ENCODE measurements at regions not wholly inside any gene's neighbourhood (a gene's known extent, or its start where the extent isn't known, plus 50 kb on each side); places are given as distances from the start of the nearest gene placed in this dataset.

DNA sequence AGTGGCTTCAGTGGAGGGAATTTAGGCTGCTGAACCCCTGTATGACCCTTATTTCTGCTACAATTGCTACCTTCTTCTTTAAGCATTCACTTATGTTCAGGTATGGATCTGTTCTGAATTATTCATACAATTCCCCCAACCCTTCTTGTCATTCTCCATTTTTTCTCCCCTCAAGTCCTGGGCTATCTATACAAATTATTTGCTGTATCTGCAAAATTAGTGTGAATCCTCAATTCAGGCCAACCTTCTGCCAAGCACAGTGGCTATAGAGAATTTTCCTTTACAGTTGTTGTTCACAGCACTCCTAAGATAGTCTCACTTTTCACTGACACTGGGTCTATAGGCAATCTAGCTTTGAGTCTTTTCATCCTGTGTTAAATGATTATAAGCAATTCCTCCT is 119.2 kb upstream of the CNTN1 start:
- no peak overlapping the region for H3K27ac ChIP-seq
- H3K27me3 ChIP-seq, result no peaks in the 10 kb centered on the region
- no peak overlapping the region for H3K4me3 ChIP-seq
- H3K36me3 ChIP-seq, result no peaks in the 10 kb centered on the region
- intact Hi-C loops (cut with DNase I), result no loop called here
- TF ChIP-seq, protein P1, sequence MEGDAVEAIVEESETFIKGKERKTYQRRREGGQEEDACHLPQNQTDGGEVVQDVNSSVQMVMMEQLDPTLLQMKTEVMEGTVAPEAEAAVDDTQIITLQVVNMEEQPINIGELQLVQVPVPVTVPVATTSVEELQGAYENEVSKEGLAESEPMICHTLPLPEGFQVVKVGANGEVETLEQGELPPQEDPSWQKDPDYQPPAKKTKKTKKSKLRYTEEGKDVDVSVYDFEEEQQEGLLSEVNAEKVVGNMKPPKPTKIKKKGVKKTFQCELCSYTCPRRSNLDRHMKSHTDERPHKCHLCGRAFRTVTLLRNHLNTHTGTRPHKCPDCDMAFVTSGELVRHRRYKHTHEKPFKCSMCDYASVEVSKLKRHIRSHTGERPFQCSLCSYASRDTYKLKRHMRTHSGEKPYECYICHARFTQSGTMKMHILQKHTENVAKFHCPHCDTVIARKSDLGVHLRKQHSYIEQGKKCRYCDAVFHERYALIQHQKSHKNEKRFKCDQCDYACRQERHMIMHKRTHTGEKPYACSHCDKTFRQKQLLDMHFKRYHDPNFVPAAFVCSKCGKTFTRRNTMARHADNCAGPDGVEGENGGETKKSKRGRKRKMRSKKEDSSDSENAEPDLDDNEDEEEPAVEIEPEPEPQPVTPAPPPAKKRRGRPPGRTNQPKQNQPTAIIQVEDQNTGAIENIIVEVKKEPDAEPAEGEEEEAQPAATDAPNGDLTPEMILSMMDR (IDR thresholded peaks at IDR 0.05), result no peak
- H3K4me1 ChIP-seq, result no peaks in the 10 kb centered on the region
- ATAC-seq, result no peak
- DNase-seq, result no peak
- no peaks in the 10 kb centered on the region for H3K9me3 ChIP-seq

DNA sequence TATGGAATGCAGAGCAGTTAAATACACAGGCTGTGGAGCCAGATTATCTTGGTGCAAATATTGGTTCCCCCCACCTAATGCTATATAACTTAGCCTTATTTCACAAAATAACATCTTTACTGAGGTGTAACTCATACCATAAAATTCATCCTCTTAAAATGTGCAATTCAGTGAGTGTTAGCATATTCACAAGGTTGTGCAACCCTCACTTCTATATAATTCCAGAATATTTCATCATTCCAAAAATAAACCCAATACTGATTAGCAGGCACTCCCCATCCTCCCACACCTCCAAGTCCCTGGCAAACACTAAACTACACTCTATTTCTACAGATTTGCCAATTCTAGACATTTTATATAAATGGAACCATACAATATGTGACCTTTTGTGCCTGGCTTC is 116.3 kb upstream of the CNTN1 start:
- TF ChIP-seq, protein P1 (IDR thresholded peaks at IDR 0.05), result no peak
- intact Hi-C loops (cut with DNase I), result no loop called here
- no peaks in the 10 kb centered on the region for H3K4me1 ChIP-seq
- H3K27me3 ChIP-seq, result no peaks in the 10 kb centered on the region
- H3K27ac ChIP-seq, result no peak overlapping the region
- peaks cover 0 to 15% of the 10 kb centered on the region in 2 donors for H3K9me3 ChIP-seq
- H3K4me3 ChIP-seq, result no peak overlapping the region
- no peak for DNase-seq
- no peak for ATAC-seq
- H3K36me3 ChIP-seq, result no peaks in the 10 kb centered on the region

DNA sequence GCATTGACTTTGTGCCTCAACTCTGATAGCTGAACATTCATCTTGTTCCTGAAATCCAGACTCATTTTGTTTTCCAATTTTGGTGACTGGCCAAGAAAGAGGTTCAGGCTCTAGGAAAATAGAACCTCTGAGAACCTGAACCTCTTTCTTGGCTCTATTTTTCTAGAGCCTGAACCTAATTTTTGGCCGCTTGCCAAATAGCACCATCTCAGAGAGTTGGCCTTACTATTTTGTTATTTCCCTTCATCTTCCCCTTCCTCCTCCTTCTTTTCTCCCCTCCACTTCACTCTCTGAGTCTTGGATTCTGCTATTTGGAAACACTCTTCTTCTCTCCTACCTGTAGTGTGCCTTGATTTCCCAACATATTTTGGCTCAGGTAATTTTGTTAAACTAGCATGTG is 114.4 kb upstream of the CNTN1 start:
- TF ChIP-seq, protein P1 (IDR thresholded peaks at IDR 0.05), result no peak
- no peak for DNase-seq
- no peak overlapping the region for H3K27ac ChIP-seq
- H3K36me3 ChIP-seq, result no peaks in the 10 kb centered on the region
- H3K4me1 ChIP-seq, result no peaks in the 10 kb centered on the region
- H3K4me3 ChIP-seq, result no peak overlapping the region
- no peaks in the 10 kb centered on the region for H3K27me3 ChIP-seq
- ATAC-seq, result no peak
- intact Hi-C loops (cut with DNase I), result no loop called here
- H3K9me3 ChIP-seq, result peaks cover 0 to 26% of the 10 kb centered on the region in 2 donors

DNA sequence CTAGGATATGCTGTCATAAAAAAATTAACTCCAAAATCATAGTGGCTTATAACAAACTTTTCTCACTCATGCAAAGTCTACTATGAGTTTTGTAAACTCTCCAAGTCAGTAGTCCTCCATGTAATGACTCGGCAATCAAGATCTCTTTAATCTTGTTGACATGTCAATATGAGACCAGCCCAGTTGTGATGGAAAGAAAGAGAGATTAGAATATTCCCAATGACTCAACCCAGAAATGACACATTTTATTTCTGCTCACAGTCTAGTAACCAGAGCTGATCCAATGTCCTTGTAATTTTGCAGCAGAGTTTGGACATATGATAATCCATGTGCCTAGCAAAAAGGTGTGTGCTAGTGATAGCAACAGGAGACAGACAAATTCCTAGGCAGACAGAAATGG is 112.6 kb upstream of the CNTN1 start:
- Histone ChIP-seq H3K36me3 (no peaks in the 10 kb centered on the region), H3K4me1 (no peaks in the 10 kb centered on the region), H3K9me3 (peaks cover 0 to 26% of the 10 kb centered on the region in 2 donors), H3K27ac (no peak overlapping the region), H3K27me3 (no peaks in the 10 kb centered on the region), H3K4me3 (no peak overlapping the region)
- TF ChIP-seq, protein P1 (IDR thresholded peaks at IDR 0.05), result no peak
- intact Hi-C loops (cut with DNase I), result no loop called here
- no peak for DNase-seq
- ATAC-seq, result no peak

DNA sequence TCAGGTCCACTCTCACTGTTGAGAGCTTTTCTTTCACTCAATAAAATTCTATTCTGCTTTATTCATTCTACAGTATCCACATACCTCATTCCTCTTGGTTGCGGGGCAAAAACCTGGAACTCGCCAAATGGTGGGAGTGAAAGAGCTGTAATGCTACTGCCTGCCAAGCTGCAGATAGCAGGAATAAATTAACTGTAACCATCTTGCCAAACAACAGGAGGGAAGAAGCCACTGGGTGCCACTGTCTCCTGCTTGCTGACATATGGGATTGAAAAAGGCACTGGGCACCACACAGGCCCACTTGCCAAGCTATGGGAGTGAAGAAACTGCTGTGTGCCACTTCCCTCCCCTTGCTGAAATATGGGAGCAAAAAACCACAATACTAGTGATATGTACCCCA is 111.9 kb upstream of the CNTN1 start:
- DNase-seq (no peak), ATAC-seq (no peak)
- no peaks in the 10 kb centered on the region for H3K4me1 ChIP-seq
- H3K4me3 ChIP-seq, result no peak overlapping the region
- H3K27me3 ChIP-seq, result no peaks in the 10 kb centered on the region
- TF ChIP-seq, protein P1 (IDR thresholded peaks at IDR 0.05), result no peak
- H3K27ac ChIP-seq, result no peak overlapping the region
- intact Hi-C loops (cut with DNase I), result no loop called here
- H3K36me3 ChIP-seq, result no peaks in the 10 kb centered on the region
- H3K9me3 ChIP-seq, result peaks cover 0 to 26% of the 10 kb centered on the region in 2 donors

Measured in left lung (tissue), 4 donors.